ENCODE measurements at regions not wholly inside any gene's neighbourhood (a gene's known extent, or its start where the extent isn't known, plus 50 kb on each side); places are given as distances from the start of the nearest gene placed in this dataset.

DNA sequence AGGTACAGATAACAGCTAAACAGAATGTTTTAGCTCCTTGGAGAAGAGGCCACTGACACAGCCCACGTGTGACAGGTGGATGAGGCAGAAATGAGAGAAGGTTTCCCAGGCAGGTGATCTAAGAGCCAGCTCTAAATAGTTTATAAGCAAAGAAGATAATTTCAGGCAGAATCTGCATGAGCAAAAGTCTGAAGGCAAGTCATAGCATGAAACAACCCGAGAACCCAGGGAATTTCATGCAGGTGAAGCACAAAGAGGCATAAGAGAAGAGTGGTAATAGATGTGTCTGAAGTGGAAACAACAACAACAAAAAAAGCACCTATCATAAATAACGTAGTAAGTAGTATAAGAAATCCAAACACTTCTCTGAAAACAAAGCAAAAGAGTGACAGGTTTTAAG is 275.8 kb upstream of the CPEB2 start:
- no peaks in the 10 kb centered on the region for H3K4me1 ChIP-seq
- no peaks in the 10 kb centered on the region for H3K79me2 ChIP-seq (ENCODE audit: low read depth)
- TF ChIP-seq, protein P1, sequence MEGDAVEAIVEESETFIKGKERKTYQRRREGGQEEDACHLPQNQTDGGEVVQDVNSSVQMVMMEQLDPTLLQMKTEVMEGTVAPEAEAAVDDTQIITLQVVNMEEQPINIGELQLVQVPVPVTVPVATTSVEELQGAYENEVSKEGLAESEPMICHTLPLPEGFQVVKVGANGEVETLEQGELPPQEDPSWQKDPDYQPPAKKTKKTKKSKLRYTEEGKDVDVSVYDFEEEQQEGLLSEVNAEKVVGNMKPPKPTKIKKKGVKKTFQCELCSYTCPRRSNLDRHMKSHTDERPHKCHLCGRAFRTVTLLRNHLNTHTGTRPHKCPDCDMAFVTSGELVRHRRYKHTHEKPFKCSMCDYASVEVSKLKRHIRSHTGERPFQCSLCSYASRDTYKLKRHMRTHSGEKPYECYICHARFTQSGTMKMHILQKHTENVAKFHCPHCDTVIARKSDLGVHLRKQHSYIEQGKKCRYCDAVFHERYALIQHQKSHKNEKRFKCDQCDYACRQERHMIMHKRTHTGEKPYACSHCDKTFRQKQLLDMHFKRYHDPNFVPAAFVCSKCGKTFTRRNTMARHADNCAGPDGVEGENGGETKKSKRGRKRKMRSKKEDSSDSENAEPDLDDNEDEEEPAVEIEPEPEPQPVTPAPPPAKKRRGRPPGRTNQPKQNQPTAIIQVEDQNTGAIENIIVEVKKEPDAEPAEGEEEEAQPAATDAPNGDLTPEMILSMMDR (IDR thresholded peaks at IDR 0.05) = no peak
- TF ChIP-seq EZH2phosphoT487 (IDR thresholded peaks at IDR 0.05) (no peak), EZH2 (IDR thresholded peaks at IDR 0.05) (no peak)
- H3K36me3 ChIP-seq = no peaks in the 10 kb centered on the region
- Mint-ChIP-seq H3K4me1 (no peaks in the 10 kb centered on the region), H3K9me3 (peaks cover 3% of the 10 kb centered on the region), H3K4me3 (no peak overlapping the region), H3K27ac (no peak overlapping the region), H3K36me3 (no peaks in the 10 kb centered on the region), H3K27me3 (ENCODE audit: insufficient read depth, low read depth) (no peaks in the 10 kb centered on the region)
- H3F3A ChIP-seq (ENCODE audit: low read depth) = no peaks in the 10 kb centered on the region
- DNase-seq (ENCODE audit: low spot score) = no peak
- H3K9ac ChIP-seq = no peak overlapping the region
- H3K27ac ChIP-seq = no peak overlapping the region
- no peak overlapping the region for H3K4me2 ChIP-seq
- H3K27me3 ChIP-seq = no peaks in the 10 kb centered on the region
- no peaks in the 10 kb centered on the region for H3K9me3 ChIP-seq (ENCODE audit: low read depth)
- H4K20me1 ChIP-seq (ENCODE audit: low read depth) = no peaks in the 10 kb centered on the region
- no peak overlapping the region for H3K4me3 ChIP-seq
- no peak overlapping the region for H2AFZ ChIP-seq (replicated peaks)

GRCh38 chr4:14726877-14727361 is 275.4 kb upstream of the CPEB2 start:
- Mint-ChIP-seq H3K4me3 (no peak overlapping the region), H3K27me3 (ENCODE audit: insufficient read depth, low read depth) (no peaks in the 10 kb centered on the region), H3K9me3 (peaks cover 3% of the 10 kb centered on the region), H3K36me3 (no peaks in the 10 kb centered on the region), H3K27ac (no peak overlapping the region), H3K4me1 (no peaks in the 10 kb centered on the region)
- no peak for DNase-seq (ENCODE audit: low spot score)
- Histone ChIP-seq H3K4me1 (no peaks in the 10 kb centered on the region), H3F3A (ENCODE audit: low read depth) (no peaks in the 10 kb centered on the region), H3K36me3 (no peaks in the 10 kb centered on the region), H3K4me3 (no peak overlapping the region), H4K20me1 (ENCODE audit: low read depth) (no peaks in the 10 kb centered on the region), H3K4me2 (no peak overlapping the region), H3K9ac (no peak overlapping the region), H3K79me2 (ENCODE audit: low read depth) (no peaks in the 10 kb centered on the region), H3K27ac (no peak overlapping the region), H2AFZ (replicated peaks) (no peak overlapping the region), H3K27me3 (no peaks in the 10 kb centered on the region), H3K9me3 (ENCODE audit: low read depth) (no peaks in the 10 kb centered on the region)
- no peak for TF ChIP-seq EZH2phosphoT487 (IDR thresholded peaks at IDR 0.05)
- TF ChIP-seq EZH2 (IDR thresholded peaks at IDR 0.05) = no peak
- TF ChIP-seq, protein P1 (IDR thresholded peaks at IDR 0.05) = no peak

DNA sequence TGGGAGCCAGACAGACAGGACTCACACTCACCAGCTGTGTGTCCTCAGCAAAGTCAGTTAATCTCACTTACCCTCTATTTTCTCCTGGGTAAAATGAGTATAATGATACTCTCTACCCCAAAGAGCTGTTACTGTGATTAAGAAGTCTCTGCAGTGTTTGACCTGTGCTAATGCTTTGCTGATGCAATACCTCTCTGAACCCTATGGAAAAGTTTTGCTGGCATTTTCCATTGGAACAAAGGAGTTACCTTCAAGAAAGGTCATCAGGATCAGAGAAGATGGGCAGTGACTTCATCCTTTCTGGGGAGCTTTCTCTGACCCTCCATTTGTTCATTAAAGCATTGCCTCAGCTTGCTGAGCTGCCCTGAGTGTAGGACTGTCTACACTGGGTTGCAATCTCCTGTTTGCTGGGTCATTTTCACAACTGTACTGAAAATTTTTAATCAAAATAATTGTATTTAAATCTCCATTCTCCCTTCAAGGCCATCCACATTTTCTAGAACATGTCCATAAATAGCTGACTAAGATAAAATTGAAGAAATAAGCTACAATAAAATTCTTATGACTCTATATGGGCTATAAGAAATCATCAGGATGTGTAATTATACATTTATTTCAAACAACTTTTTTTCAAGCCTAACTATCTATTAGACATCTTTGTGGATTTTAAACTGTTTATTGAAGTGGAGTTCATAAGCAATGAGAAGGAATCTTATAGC is 272.8 kb upstream of the CPEB2 start:
- no peaks in the 10 kb centered on the region for H4K20me1 ChIP-seq (ENCODE audit: low read depth)
- H3K36me3 ChIP-seq = no peaks in the 10 kb centered on the region
- DNase-seq (ENCODE audit: low spot score) = no peak
- Mint-ChIP-seq H3K4me3 (no peak overlapping the region), H3K27ac (no peak overlapping the region), H3K4me1 (no peaks in the 10 kb centered on the region), H3K27me3 (ENCODE audit: insufficient read depth, low read depth) (no peaks in the 10 kb centered on the region), H3K36me3 (no peaks in the 10 kb centered on the region), H3K9me3 (no peaks in the 10 kb centered on the region)
- H3K4me2 ChIP-seq = no peak overlapping the region
- no peak overlapping the region for H3K9ac ChIP-seq
- H3K27me3 ChIP-seq = no peaks in the 10 kb centered on the region
- no peak for TF ChIP-seq EZH2phosphoT487 (IDR thresholded peaks at IDR 0.05)
- TF ChIP-seq EZH2 (IDR thresholded peaks at IDR 0.05) = no peak
- TF ChIP-seq, protein P1 (IDR thresholded peaks at IDR 0.05) = no peak
- no peaks in the 10 kb centered on the region for H3K9me3 ChIP-seq (ENCODE audit: low read depth)
- no peaks in the 10 kb centered on the region for H3K4me1 ChIP-seq
- H3K79me2 ChIP-seq (ENCODE audit: low read depth) = no peaks in the 10 kb centered on the region
- no peak overlapping the region for H3K4me3 ChIP-seq
- H3K27ac ChIP-seq = no peak overlapping the region
- no peak overlapping the region for H2AFZ ChIP-seq (replicated peaks)
- no peaks in the 10 kb centered on the region for H3F3A ChIP-seq (ENCODE audit: low read depth)
